ENCODE measurements at regions not wholly inside any gene's neighbourhood (a gene's known extent, or its start where the extent isn't known, plus 50 kb on each side); places are given as distances from the start of the nearest gene placed in this dataset.

DNA sequence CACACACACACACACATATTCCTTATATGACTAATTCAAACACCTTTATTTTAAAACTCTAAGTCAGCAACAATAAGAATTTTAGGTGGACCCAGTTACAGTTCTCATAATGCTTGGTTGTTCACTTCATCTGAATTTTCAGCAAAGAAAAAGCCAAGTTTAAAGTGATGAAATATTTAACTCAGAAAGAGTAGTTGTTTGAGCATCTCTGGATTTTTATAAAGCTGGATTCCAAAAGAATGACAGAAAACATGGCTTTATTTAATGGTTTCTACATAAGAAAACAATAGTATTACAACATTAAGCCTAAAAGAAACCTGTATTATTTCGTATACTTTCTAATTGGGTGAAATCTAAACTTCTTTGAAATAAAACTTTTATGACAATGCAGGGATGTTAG lies 54.2 kb upstream of the ADAMTS5 start:
- DNase-seq (ENCODE audit: low read depth in 1 of 2, low spot score in 1 of 2): no peak

DNA sequence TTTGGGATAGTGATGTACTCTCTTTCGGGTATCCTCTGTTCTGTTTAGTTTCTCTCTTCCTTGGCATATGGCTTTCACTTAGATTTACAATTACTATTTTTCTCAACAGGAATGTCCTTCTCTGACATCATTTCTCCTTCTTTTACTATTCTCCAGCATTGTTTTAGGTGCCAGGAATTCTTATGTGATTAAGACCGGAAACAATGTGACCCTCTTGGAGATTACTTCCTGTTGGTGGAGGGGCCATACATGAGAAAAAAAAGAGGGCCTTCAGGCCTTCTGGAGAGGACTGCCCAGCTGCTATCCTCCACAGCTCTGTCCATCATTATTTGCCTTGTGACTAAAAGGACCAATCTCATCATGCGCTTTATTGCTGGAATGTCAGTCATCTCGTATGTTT lies 50.4 kb upstream of the ADAMTS5 start:
- DNase-seq (ENCODE audit: low read depth in 1 of 2, low spot score in 1 of 2): no peak
